Heart left ventricle (tissue), 16 donors: ENCODE measurements at regions not wholly inside any gene's neighbourhood (a gene's known extent, or its start where the extent isn't known, plus 50 kb on each side); places are given as distances from the start of the nearest gene placed in this dataset.

Experiments used
- ATAC-seq, 4 donors: fragments of 200-7000 bp; cut with Tn5 transposase; one replicate each; pipeline ENCODE4 v1.9.1; 2020 to 2022; ENCODE audit warnings: moderate library complexity in 4 of 4, mild to moderate bottlenecking in 3 of 4, moderate number of reproducible peaks in 1 of 4
- DNase-seq, 5 donors: peaks; one replicate each; pipeline ENCODE4 v3.0.0-alpha.2; 2020
- H3K27ac ChIP-seq, 12 donors: fragments of 200-600 bp; sonication (generic) in 4 of 12; one replicate each; pipeline versions ENCODE4 v1.5.0 to v1.8.0; 2016 to 2022; ENCODE audit warnings: mild to moderate bottlenecking in 2 of 12
- H3K27me3 ChIP-seq, 9 donors: fragments of 200-600 bp; sonication (generic) in 2 of 9; one replicate each; pipeline versions ENCODE4 v1.5.1 to v1.8.0; 2016 to 2022; ENCODE audit warnings: mild to moderate bottlenecking in 3 of 9
- H3K36me3 ChIP-seq, 9 donors: fragments of 200-600 bp; sonication (generic) in 2 of 9; one replicate each; pipeline versions ENCODE4 v1.5.0 to v1.8.0; 2018 to 2022; ENCODE audit warnings: mild to moderate bottlenecking in 2 of 9
- H3K4me1 ChIP-seq, 12 donors: fragments of 200-600 bp; sonication (generic) in 4 of 12; one replicate each; pipeline versions ENCODE4 v1.5.0 to v1.8.0; 2016 to 2022; ENCODE audit warnings: mild to moderate bottlenecking in 3 of 12
- H3K4me3 ChIP-seq, 12 donors: fragments of 200-600 bp; sonication (generic) in 4 of 12; one replicate each; pipeline versions ENCODE4 v1.5.0 to v1.8.0; 2017 to 2022; ENCODE audit warnings: mild to moderate bottlenecking in 9 of 12, moderate library complexity in 4 of 12
- H3K9me3 ChIP-seq, 12 donors: fragments of 200-600 bp; sonication (generic) in 4 of 12; one replicate each; pipeline versions ENCODE4 v1.5.0 to v1.8.0; 2016 to 2022; ENCODE audit warnings: mild to moderate bottlenecking in 1 of 12
- POLR2A ChIP-seq, 2 donors: fragments of 450-650 bp; IDR thresholded peaks; one replicate each; pipeline ENCODE4 v1.6.1; 2017; ENCODE audit warnings: antibody characterized with exemption in 2 of 2, mild to moderate bottlenecking in 2 of 2, moderate library complexity in 2 of 2
- WGBS, 4 donors: extraction: QIAGEN DNeasy Blood & Tissue Kit in 2 of 4; methylation state at CpG; one replicate each; pipeline versions ENCODE4 v1.1.5 to v1.1.7; 2013 to 2018; 5-methylcytosine and 5-hydroxymethylcytosine counted together
- intact Hi-C, 10 donors: fragments of 100-400 bp; cut with DNase I; formaldehyde crosslinking; loops; one replicate each; pipeline versions ENCODE4 v1.11.1 to v1.14.2; 2022
- TF ChIP-seq, protein P1 (sequence below), 12 donors: fragments of 200-600 bp; sonication (generic) in 4 of 12; IDR thresholded peaks; one replicate each; pipeline versions ENCODE4 v1.5.0 to v1.8.0; 2018 to 2022; ENCODE audit warnings: antibody characterized with exemption in 12 of 12, mild to moderate bottlenecking in 5 of 12
- donor health status: ischemic (EF 13 %, LVEDD 7.1; RV severe dilation, severe dysfunction).
- donor health status: healthy with polysubstance abuse.
- donor health status: DM: no; HTN: yes; CAD: no.
- donor health status: DM: no; HTN: no; CAD: no.
- donor health status: ischemic (EF 25% LVEDD 6.9; RV normal size, moderate dysfunction).
- donor health status: ischemic (EF 25% LVEDD 5.7; RV mildly dilated, moderate dysfunction).
- donor health status: healthy.
- donor health status: DM: yes; HTN: yes; CAD: no.
- donor health status: ischemic (EF 35%, LVEDD 5.7; RV mildly dilated, moderate dysfunction).
- donor health status: nonischemic (EF 11% LVEDD 7.7; RV severe dilation, severe dysfunction).
- donor health status: DM: yes; HTN: yes; CAD: no.
- donor health status: PGD.
- donor health status: ischemic (EF 29% LVEDD 5.4; RV normal size, mild dysfunction).
- donor health status: nonischemic (EF 23%, LVEDD 6.1; RV moderate dilation, normal function).

DNA sequence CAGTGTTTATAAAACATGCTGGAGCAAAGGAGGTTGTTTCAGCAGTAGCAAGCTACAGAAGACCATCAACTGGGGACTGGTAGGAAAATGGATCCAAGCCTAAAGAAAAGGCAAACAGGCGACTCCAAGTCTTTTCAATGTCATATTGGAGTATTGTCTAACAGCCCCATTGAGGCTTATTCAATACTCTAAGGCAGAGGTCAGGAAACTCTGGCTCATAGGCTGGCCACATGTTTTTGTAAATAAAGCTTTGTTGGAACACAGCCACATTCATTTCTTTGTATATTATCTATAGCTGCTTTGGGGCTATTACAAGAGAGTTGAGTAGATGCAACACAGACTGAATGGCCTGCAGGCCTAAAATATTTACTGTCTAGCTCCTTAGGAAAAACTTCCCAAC, 77.5 kb downstream of the RPL22L1 start:
- intact Hi-C loops = no loop called here
- DNase-seq (no peak), ATAC-seq (no peak)
- Histone ChIP-seq H3K36me3 (no peaks in the 10 kb centered on the region), H3K27me3 (no peaks in the 10 kb centered on the region), H3K4me1 (no peaks in the 10 kb centered on the region), H3K9me3 (peaks cover 0 to 7% (median 0%) of the 10 kb centered on the region in 12 donors), H3K27ac (no peak overlapping the region), H3K4me3 (no peak overlapping the region)
- no peak for TF ChIP-seq POLR2A (IDR thresholded peaks at IDR 0.05)
- TF ChIP-seq, protein P1, sequence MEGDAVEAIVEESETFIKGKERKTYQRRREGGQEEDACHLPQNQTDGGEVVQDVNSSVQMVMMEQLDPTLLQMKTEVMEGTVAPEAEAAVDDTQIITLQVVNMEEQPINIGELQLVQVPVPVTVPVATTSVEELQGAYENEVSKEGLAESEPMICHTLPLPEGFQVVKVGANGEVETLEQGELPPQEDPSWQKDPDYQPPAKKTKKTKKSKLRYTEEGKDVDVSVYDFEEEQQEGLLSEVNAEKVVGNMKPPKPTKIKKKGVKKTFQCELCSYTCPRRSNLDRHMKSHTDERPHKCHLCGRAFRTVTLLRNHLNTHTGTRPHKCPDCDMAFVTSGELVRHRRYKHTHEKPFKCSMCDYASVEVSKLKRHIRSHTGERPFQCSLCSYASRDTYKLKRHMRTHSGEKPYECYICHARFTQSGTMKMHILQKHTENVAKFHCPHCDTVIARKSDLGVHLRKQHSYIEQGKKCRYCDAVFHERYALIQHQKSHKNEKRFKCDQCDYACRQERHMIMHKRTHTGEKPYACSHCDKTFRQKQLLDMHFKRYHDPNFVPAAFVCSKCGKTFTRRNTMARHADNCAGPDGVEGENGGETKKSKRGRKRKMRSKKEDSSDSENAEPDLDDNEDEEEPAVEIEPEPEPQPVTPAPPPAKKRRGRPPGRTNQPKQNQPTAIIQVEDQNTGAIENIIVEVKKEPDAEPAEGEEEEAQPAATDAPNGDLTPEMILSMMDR (IDR thresholded peaks at IDR 0.05) = no peak
- WGBS, 4 donors = 67 to 88% (median 87%) methylated on average over 1 of the region's 1 CpG

GRCh38 chr3:170790647-170791046, 79.3 kb downstream of the RPL22L1 start:
- no peaks in the 10 kb centered on the region for H3K27me3 ChIP-seq
- ATAC-seq (no peak), DNase-seq (no peak)
- no peaks in the 10 kb centered on the region for H3K36me3 ChIP-seq
- intact Hi-C loops = no loop called here
- TF ChIP-seq, protein P1 (IDR thresholded peaks at IDR 0.05) = no peak
- TF ChIP-seq POLR2A (IDR thresholded peaks at IDR 0.05) = no peak
- H3K4me3 ChIP-seq = no peak overlapping the region
- H3K27ac ChIP-seq = no peak overlapping the region
- 68 to 75% (median 73%) methylated on average over 1 of the region's 1 CpG for WGBS, 4 donors
- H3K4me1 ChIP-seq = no peaks in the 10 kb centered on the region
- H3K9me3 ChIP-seq = peaks cover 0 to 5% (median 0%) of the 10 kb centered on the region in 12 donors

- no peaks in the 10 kb centered on the region for H3K36me3 ChIP-seq
These were observed 82.5 kb downstream of the RPL22L1 start for GRCh38 chr3:170787464-170787863.

DNA sequence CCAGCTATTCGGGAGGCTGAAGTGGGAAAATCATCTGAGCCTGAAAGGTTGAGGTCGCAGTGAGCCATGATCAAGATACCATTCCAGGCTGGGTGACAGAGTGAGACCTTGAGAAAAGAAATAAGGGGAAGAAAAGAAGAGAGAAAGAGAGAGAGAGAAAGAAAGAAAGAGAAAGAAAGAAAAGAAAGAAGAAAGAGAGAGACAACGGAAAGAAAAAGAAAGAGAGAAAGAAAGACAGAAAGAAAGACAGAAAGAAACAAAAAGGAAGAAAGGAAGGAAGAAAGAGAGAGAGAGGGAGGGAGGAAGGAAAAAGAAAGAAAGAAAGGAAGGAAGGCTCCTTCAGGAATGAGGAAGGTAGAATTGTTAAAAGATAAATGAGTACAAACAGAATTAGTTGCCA, 84.5 kb downstream of the RPL22L1 start:
- Histone ChIP-seq H3K36me3 (no peaks in the 10 kb centered on the region), H3K9me3 (peaks cover 0 to 8% (median 0%) of the 10 kb centered on the region in 12 donors), H3K4me3 (no peak overlapping the region), H3K4me1 (no peaks in the 10 kb centered on the region), H3K27me3 (no peaks in the 10 kb centered on the region), H3K27ac (no peak overlapping the region)
- no peak for ATAC-seq
- WGBS, 4 donors = 86 to 90% (median 87%) methylated on average over 3 of the region's 3 CpGs
- TF ChIP-seq, protein P1 (IDR thresholded peaks at IDR 0.05) = no peak
- TF ChIP-seq POLR2A (IDR thresholded peaks at IDR 0.05) = no peak
- intact Hi-C loops = no loop called here
- no peak for DNase-seq

More at GRCh38 chr3:170787464-170787863, 82.5 kb downstream of the RPL22L1 start:
- intact Hi-C loops = no loop called here
- ATAC-seq (no peak), DNase-seq (no peak)
- Histone ChIP-seq H3K9me3 (peaks cover 0 to 8% (median 0%) of the 10 kb centered on the region in 12 donors), H3K27ac (no peak overlapping the region), H3K27me3 (no peaks in the 10 kb centered on the region), H3K4me3 (no peak overlapping the region), H3K4me1 (no peaks in the 10 kb centered on the region)
- WGBS, 4 donors = 87 to 92% (median 90%) methylated on average over 2 of the region's 2 CpGs
- no peak for TF ChIP-seq POLR2A (IDR thresholded peaks at IDR 0.05)
- TF ChIP-seq, protein P1 (IDR thresholded peaks at IDR 0.05) = no peak
